Stomach (tissue), 4 donors: ENCODE measurements at regions not wholly inside any gene's neighbourhood (a gene's known extent, or its start where the extent isn't known, plus 50 kb on each side); places are given as distances from the start of the nearest gene placed in this dataset.

ENCODE experiments used
- CTCF ChIP-seq, 7 experiments: fragments of 450-650 bp in 4 of 7; fragments of 200-600 bp in 3 of 7; sonication (generic) in 3 of 7; IDR thresholded peaks; one replicate each; pipeline ENCODE4 v1.5.1; 2016 to 2019; ENCODE audit warnings: antibody characterized with exemption in 7 of 7, control low read depth in 2 of 7, mild to moderate bottlenecking in 1 of 7
- POLR2A ChIP-seq, 4 donors: fragments of 450-650 bp; IDR thresholded peaks; one replicate each; pipeline ENCODE4 v1.6.1; 2016; ENCODE audit warnings: antibody characterized with exemption in 4 of 4, control low read depth in 2 of 4, mild to moderate bottlenecking in 1 of 4, moderate library complexity in 1 of 4
- POLR2AphosphoS5 ChIP-seq, 3 donors: sonication (generic); formaldehyde crosslinking; IDR thresholded peaks; one replicate each; pipeline ENCODE4 v1.6.1; 2016; ENCODE audit warnings: antibody characterized with exemption in 3 of 3

DNA sequence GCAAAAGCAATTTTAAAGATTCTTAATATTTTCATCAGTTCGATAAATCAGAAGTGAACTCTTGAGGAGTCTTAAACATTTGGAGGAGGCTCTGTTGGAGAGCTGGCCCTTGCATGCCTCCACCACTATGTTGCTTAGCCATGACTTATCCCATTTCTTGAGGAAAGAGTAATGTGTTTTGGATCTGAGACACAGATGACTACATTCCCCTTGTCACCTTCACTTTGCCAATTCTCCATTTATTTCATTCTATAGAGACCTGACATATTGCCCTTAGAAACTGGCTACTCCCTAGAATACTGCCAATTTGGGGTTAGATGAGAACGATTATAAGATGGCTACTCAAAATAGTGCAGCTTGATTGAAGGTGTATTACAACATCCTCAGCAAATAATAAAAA lies 157.4 kb upstream of the TMEM260 start:
- TF ChIP-seq POLR2A (IDR thresholded peaks at IDR 0.05) = no peak
- TF ChIP-seq CTCF (IDR thresholded peaks at IDR 0.05) = no peak
- no peak for TF ChIP-seq POLR2AphosphoS5 (IDR thresholded peaks at IDR 0.05)
